Hepatocyte (in vitro differentiated cells): ENCODE measurements at regions not wholly inside any gene's neighbourhood (a gene's known extent, or its start where the extent isn't known, plus 50 kb on each side); places are given as distances from the start of the nearest gene placed in this dataset.

Experiments
- DNase-seq: peaks from one replicate; pipeline ENCODE4 v3.0.0-alpha.2; 2016; ENCODE audit warnings: low spot score
- H2AFZ ChIP-seq: fragments of 200-600 bp; sonication (generic); 2 replicates; pipeline ENCODE4 v1.6.0; 2016; ENCODE audit warnings: antibody characterized with exemption, mild to moderate bottlenecking
- H3K27ac ChIP-seq: fragments of 200-600 bp; sonication (generic); 2 replicates; pipeline ENCODE4 v1.5.1; 2016; ENCODE audit warnings: mild to moderate bottlenecking
- H3K27me3 ChIP-seq: fragments of 200-600 bp; sonication (generic); 2 replicates; pipeline ENCODE4 v1.6.1; 2016
- H3K36me3 ChIP-seq: fragments of 200-600 bp; sonication (generic); replicated peaks from 2 replicates; pipeline ENCODE4 v1.5.1; 2016; ENCODE audit warnings: low read depth; ENCODE audit not compliant: insufficient read depth
- H3K4me1 ChIP-seq: fragments of 200-600 bp; sonication (generic); 2 replicates; pipeline ENCODE4 v1.5.1; 2016; ENCODE audit warnings: mild to moderate bottlenecking, moderate library complexity; ENCODE audit not compliant: insufficient read depth
- H3K4me2 ChIP-seq: fragments of 200-600 bp; sonication (generic); 2 replicates; pipeline ENCODE4 v1.6.0; 2016
- H3K4me3 ChIP-seq: fragments of 200-600 bp; sonication (generic); 2 replicates; pipeline ENCODE4 v1.5.1; 2016; ENCODE audit warnings: mild to moderate bottlenecking
- H3K79me2 ChIP-seq: fragments of 200-600 bp; sonication (generic); 2 replicates; pipeline ENCODE4 v1.6.0; 2017; ENCODE audit warnings: mild to moderate bottlenecking
- H3K9me2 ChIP-seq: fragments of 200-600 bp; sonication (generic); replicated peaks from 2 replicates; pipeline ENCODE4 v1.6.0; 2017; ENCODE audit warnings: mild to moderate bottlenecking; ENCODE audit not compliant: insufficient read depth
- H3K9me3 ChIP-seq: fragments of 200-600 bp; sonication (generic); 2 replicates; pipeline ENCODE4 v1.5.1; 2016; ENCODE audit warnings: low read depth, mild to moderate bottlenecking
- H4K20me1 ChIP-seq: fragments of 200-600 bp; sonication (generic); 2 replicates; pipeline ENCODE4 v1.6.0; 2016; ENCODE audit warnings: mild to moderate bottlenecking; ENCODE audit not compliant: insufficient read depth, poor library complexity, severe bottlenecking
- CTCF ChIP-seq: fragments of 200-600 bp; sonication (generic); IDR thresholded peaks from 2 replicates; pipeline ENCODE4 v1.5.1; 2016; ENCODE audit warnings: antibody characterized with exemption, mild to moderate bottlenecking; ENCODE audit not compliant: poor library complexity
- EZH2 ChIP-seq: fragments of 200-600 bp; sonication (generic); IDR thresholded peaks from 2 replicates; pipeline ENCODE4 v1.6.1; 2016; ENCODE audit warnings: antibody characterized with exemption, mild to moderate bottlenecking, borderline replicate concordance
- EZH2phosphoT487 ChIP-seq: fragments of 200-600 bp; sonication (generic); IDR thresholded peaks from one replicate; pipeline ENCODE4 v1.6.1; 2018; ENCODE audit warnings: antibody characterized with exemption, mild to moderate bottlenecking, low read depth, moderate library complexity; ENCODE audit not compliant: unreplicated experiment, severe bottlenecking
- WGBS: methylation state at CpG from one replicate; pipeline ENCODE4 v1.1.6; 2016; ENCODE audit warnings: low lambda C conversion rate; ENCODE audit errors: missing lambda C conversion rate; 5-methylcytosine and 5-hydroxymethylcytosine counted together

GRCh38 chr1:166590161-166590560 is 249.1 kb upstream of the POGK start:
- Histone ChIP-seq H4K20me1 (no peaks in the 10 kb centered on the region), H2AFZ (no peak overlapping the region), H3K36me3 (no peaks in the 10 kb centered on the region), H3K9me2 (no peaks in the 10 kb centered on the region), H3K4me3 (no peak overlapping the region), H3K27me3 (no peaks in the 10 kb centered on the region), H3K4me1 (no peaks in the 10 kb centered on the region), H3K9me3 (no peaks in the 10 kb centered on the region), H3K79me2 (no peaks in the 10 kb centered on the region), H3K4me2 (no peak overlapping the region), H3K27ac (no peak overlapping the region)
- 86% methylated on average over 2 of the region's 2 CpGs for WGBS
- TF ChIP-seq EZH2phosphoT487 = no peak
- no peak for DNase-seq

- DNase-seq = no peak
- Histone ChIP-seq H3K27me3 (no peaks in the 10 kb centered on the region), H2AFZ (no peak overlapping the region), H3K9me2 (no peaks in the 10 kb centered on the region), H3K4me2 (no peak overlapping the region), H3K4me3 (no peak overlapping the region), H3K36me3 (no peaks in the 10 kb centered on the region), H3K27ac (no peak overlapping the region), H3K4me1 (no peaks in the 10 kb centered on the region), H4K20me1 (no peaks in the 10 kb centered on the region), H3K9me3 (no peaks in the 10 kb centered on the region), H3K79me2 (no peaks in the 10 kb centered on the region)
- TF ChIP-seq EZH2 = no peak
- no peak for TF ChIP-seq CTCF
- TF ChIP-seq EZH2phosphoT487 = no peak
- 86% methylated on average over 3 of the region's 3 CpGs for WGBS
These were observed 244.6 kb upstream of the POGK start for GRCh38 chr1:166594646-166595045.

GRCh38 chr1:166597516-166597915 is 241.8 kb upstream of the POGK start:
- no peaks in the 10 kb centered on the region for H3K27me3 ChIP-seq

GRCh38 chr1:166600574-166600973 is 238.7 kb upstream of the POGK start:
- no peaks in the 10 kb centered on the region for H3K9me3 ChIP-seq
- no peak for TF ChIP-seq CTCF
- TF ChIP-seq EZH2phosphoT487 = no peak
- no peak for TF ChIP-seq EZH2
- no peak overlapping the region for H3K27ac ChIP-seq
- no peaks in the 10 kb centered on the region for H3K36me3 ChIP-seq
- H3K4me2 ChIP-seq = no peak overlapping the region
- H4K20me1 ChIP-seq = no peaks in the 10 kb centered on the region
- H3K79me2 ChIP-seq = no peaks in the 10 kb centered on the region
- no peaks in the 10 kb centered on the region for H3K4me1 ChIP-seq
- no peak overlapping the region for H3K4me3 ChIP-seq
- WGBS = 82% methylated on average over 1 of the region's 1 CpG
- H3K9me2 ChIP-seq = no peaks in the 10 kb centered on the region
- H2AFZ ChIP-seq = no peak overlapping the region
- no peaks in the 10 kb centered on the region for H3K27me3 ChIP-seq
- DNase-seq = no peak

More at GRCh38 chr1:166597516-166597915, 241.8 kb upstream of the POGK start:
- Histone ChIP-seq H3K4me3 (no peak overlapping the region), H3K9me2 (no peaks in the 10 kb centered on the region), H3K9me3 (no peaks in the 10 kb centered on the region), H3K36me3 (no peaks in the 10 kb centered on the region), H2AFZ (no peak overlapping the region), H3K4me2 (no peak overlapping the region), H4K20me1 (no peaks in the 10 kb centered on the region), H3K79me2 (no peaks in the 10 kb centered on the region), H3K4me1 (no peaks in the 10 kb centered on the region), H3K27ac (no peak overlapping the region)
- no peak for DNase-seq
- TF ChIP-seq CTCF (no peak), EZH2 (no peak), EZH2phosphoT487 (no peak)
